ENCODE measurements at regions not wholly inside any gene's neighbourhood (a gene's known extent, or its start where the extent isn't known, plus 50 kb on each side); places are given as distances from the start of the nearest gene placed in this dataset.

- TF ChIP-seq EZH2 (IDR thresholded peaks at IDR 0.05) (no peak), CTCF (IDR thresholded peaks at IDR 0.05) (no peak)
These were observed 95.8 kb upstream of the GPC1 start for GRCh38 chr2:240339411-240340360.
